Right atrium auricular region (tissue), 2 donors: ENCODE measurements at regions not wholly inside any gene's neighbourhood (a gene's known extent, or its start where the extent isn't known, plus 50 kb on each side); places are given as distances from the start of the nearest gene placed in this dataset.
"Not testable (repeated sequence)": the region's sequence is repeated elsewhere in the genome, so short reads cannot be mapped to it uniquely, and the experiment has no call there.

Experiments
- DNase-seq: peaks from one replicate; pipeline ENCODE4 v3.0.0-alpha.2; 2019; ENCODE audit warnings: low spot score
- H3K27ac ChIP-seq, 2 donors: fragments of 200-600 bp; sonication (generic); 1 replicate in 1 of 2; 2 replicates in 1 of 2; pipeline ENCODE4 v1.5.1; 2016 to 2019
- H3K27me3 ChIP-seq, 2 donors: fragments of 200-600 bp; sonication (generic); one replicate each; pipeline versions ENCODE4 v1.5.1 to v1.6.0; 2017 to 2019
- H3K36me3 ChIP-seq: fragments of 200-600 bp; sonication (generic); one replicate; pipeline ENCODE4 v1.5.1; 2016
- H3K4me1 ChIP-seq, 2 donors: fragments of 200-600 bp; sonication (generic); one replicate each; pipeline versions ENCODE4 v1.5.1 to v1.6.0; 2017 to 2019
- H3K4me3 ChIP-seq, 2 donors: fragments of 200-600 bp; sonication (generic); 1 replicate in 1 of 2; 2 replicates in 1 of 2; pipeline ENCODE4 v1.5.1; 2017 to 2019; ENCODE audit warnings: mild to moderate bottlenecking in 1 of 2, moderate library complexity in 1 of 2
- H3K9me3 ChIP-seq, 2 donors: fragments of 200-600 bp; sonication (generic); one replicate each; pipeline ENCODE4 v1.5.1; 2019
- CTCF ChIP-seq, 2 donors: fragments of 200-600 bp; sonication (generic); IDR thresholded peaks; one replicate each; pipeline ENCODE4 v1.5.1; 2019; ENCODE audit warnings: antibody characterized with exemption in 2 of 2

GRCh38 chr13:24563087-24563486, 50.5 kb upstream of the PARP4 start:
- DNase-seq = no peak
- Histone ChIP-seq H3K27ac (no peak overlapping the region), H3K4me1 (no peaks in the 10 kb centered on the region), H3K4me3 (no peak overlapping the region), H3K36me3 (no peaks in the 10 kb centered on the region), H3K9me3 (no peaks in the 10 kb centered on the region), H3K27me3 (no peaks in the 10 kb centered on the region)
- TF ChIP-seq CTCF (IDR thresholded peaks at IDR 0.05) = no peak

GRCh38 chr13:24563971-24564370, 51.4 kb upstream of the PARP4 start:
- H3K4me1 ChIP-seq, H3K27me3 ChIP-seq, H3K27ac ChIP-seq, DNase-seq, H3K36me3 ChIP-seq, H3K9me3 ChIP-seq, H3K4me3 ChIP-seq: not testable (repeated sequence)

GRCh38 chr13:24564881-24565280, 52.3 kb upstream of the PARP4 start:
- TF ChIP-seq CTCF (IDR thresholded peaks at IDR 0.05) = no peak
- H3K36me3 ChIP-seq = no peaks in the 10 kb centered on the region
- H3K4me1 ChIP-seq = no peaks in the 10 kb centered on the region
- no peaks in the 10 kb centered on the region for H3K27me3 ChIP-seq
- H3K4me3 ChIP-seq = no peak overlapping the region
- no peaks in the 10 kb centered on the region for H3K9me3 ChIP-seq
- H3K27ac ChIP-seq = no peak overlapping the region
- DNase-seq = no peak

GRCh38 chr13:24567593-24567992, 55.0 kb upstream of the PARP4 start:
- H3K9me3 ChIP-seq, H3K36me3 ChIP-seq, H3K4me3 ChIP-seq, H3K27me3 ChIP-seq, DNase-seq, H3K27ac ChIP-seq, H3K4me1 ChIP-seq: not testable (repeated sequence)

- H3K4me3 ChIP-seq = no peak overlapping the region
- H3K27me3 ChIP-seq = no peaks in the 10 kb centered on the region
- no peak for TF ChIP-seq CTCF (IDR thresholded peaks at IDR 0.05)
- no peak for DNase-seq
- no peaks in the 10 kb centered on the region for H3K36me3 ChIP-seq
- no peak overlapping the region for H3K27ac ChIP-seq
- no peaks in the 10 kb centered on the region for H3K4me1 ChIP-seq
- peaks cover 0 to 8% of the 10 kb centered on the region in 2 donors for H3K9me3 ChIP-seq
Observed at GRCh38 chr13:24574847-24575246, 62.3 kb upstream of the PARP4 start.

- not testable (repeated sequence) for H3K9me3 ChIP-seq, DNase-seq, H3K27ac ChIP-seq, H3K4me1 ChIP-seq, H3K36me3 ChIP-seq, H3K27me3 ChIP-seq
- peak; percentile 35 to 59 for TF ChIP-seq CTCF (IDR thresholded peaks at IDR 0.05)
- peak overlapping the region in 1 of 2 donors; percentile 27 for H3K4me3 ChIP-seq
Observed at GRCh38 chr13:24580315-24580714, 67.7 kb upstream of the PARP4 start.

- H3K4me3 ChIP-seq, H3K36me3 ChIP-seq, H3K9me3 ChIP-seq, DNase-seq, H3K4me1 ChIP-seq, H3K27me3 ChIP-seq, H3K27ac ChIP-seq: not testable (repeated sequence)
Observed at GRCh38 chr13:24581578-24581977, 69.0 kb upstream of the PARP4 start.

- H3K9me3 ChIP-seq, DNase-seq, H3K36me3 ChIP-seq, H3K27ac ChIP-seq, H3K4me3 ChIP-seq, H3K4me1 ChIP-seq, H3K27me3 ChIP-seq: not testable (repeated sequence)
Observed at GRCh38 chr13:24591697-24592096, 79.1 kb upstream of the PARP4 start.

- H3K27me3 ChIP-seq, H3K27ac ChIP-seq, DNase-seq, H3K9me3 ChIP-seq, H3K4me1 ChIP-seq, H3K36me3 ChIP-seq, H3K4me3 ChIP-seq: not testable (repeated sequence)
Observed at GRCh38 chr13:24597906-24598670, 82.1 kb upstream of the ATP12A start.

- not testable (repeated sequence) for H3K4me1 ChIP-seq, H3K9me3 ChIP-seq, H3K4me3 ChIP-seq, H3K36me3 ChIP-seq, H3K27me3 ChIP-seq, DNase-seq, H3K27ac ChIP-seq
Observed at GRCh38 chr13:24599019-24599791, 81.0 kb upstream of the ATP12A start.
